ENCODE measurements at regions not wholly inside any gene's neighbourhood (a gene's known extent, or its start where the extent isn't known, plus 50 kb on each side); places are given as distances from the start of the nearest gene placed in this dataset.

- TF ChIP-seq CHD7 (IDR thresholded peaks at IDR 0.05; ENCODE audit: insufficient replicate concordance, low read length) = no peak
- TF ChIP-seq TBP (IDR thresholded peaks at IDR 0.05; ENCODE audit: low read depth, low read length) = no peak
- TF ChIP-seq ATF2 (IDR thresholded peaks at IDR 0.05; ENCODE audit: low read length) = no peak
- TF ChIP-seq SP2 (IDR thresholded peaks at IDR 0.05; ENCODE audit: low read length) = no peak
- TF ChIP-seq RXRA (IDR thresholded peaks at IDR 0.05; ENCODE audit: insufficient read depth, low read depth, low read length) = no peak
Measured at GRCh38 chr13:112207129-112207528, 140.2 kb downstream of the SOX1 start (continued).
